H1 (cell line): ENCODE measurements at regions not wholly inside any gene's neighbourhood (a gene's known extent, or its start where the extent isn't known, plus 50 kb on each side); places are given as distances from the start of the nearest gene placed in this dataset.

ENCODE experiments used
- KDM1A ChIP-seq: fragments of 200-600, 300-600 bp; sonication (generic); IDR thresholded peaks from 2 replicates; pipeline ENCODE4 v1.7.1; 2016; ENCODE audit warnings: mild to moderate bottlenecking, low read length, borderline replicate concordance
- POLR2A ChIP-seq, 2 experiments: IDR thresholded peaks; 1 replicate in 1 of 2; 2 replicates in 1 of 2; pipeline ENCODE4 v1.6.1; 2011; ENCODE audit warnings: low read depth in 2 of 2, low read length in 2 of 2, mild to moderate bottlenecking in 2 of 2; ENCODE audit errors: control extremely low read depth in 1 of 2

DNA sequence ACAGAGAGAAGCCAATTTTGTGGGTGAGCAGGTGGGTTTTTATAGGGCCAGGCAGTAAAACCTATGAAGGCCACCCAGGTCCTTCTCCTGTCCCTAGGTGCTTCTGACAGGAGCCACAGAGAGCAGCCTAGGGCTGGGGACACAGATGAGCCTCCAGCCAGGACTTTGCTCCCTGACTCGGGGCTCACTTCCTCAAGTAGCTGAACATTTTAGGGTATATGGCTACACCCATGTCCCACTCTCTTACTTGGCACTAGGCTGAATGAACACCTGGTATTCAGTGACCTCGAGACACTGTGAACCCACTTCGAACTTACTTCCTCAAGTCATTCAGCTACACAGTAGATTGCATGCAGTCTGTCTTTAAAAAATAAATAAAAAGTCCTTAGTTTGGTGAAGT, 217.3 kb downstream of the MID1IP1 start (continued):
- TF ChIP-seq KDM1A: no peak
- no peak for TF ChIP-seq POLR2A (IDR thresholded peaks at IDR 0.05; ENCODE audit: control extremely low read depth in 1 of 2, low read depth in 2 of 2, low read length in 2 of 2)
- TF ChIP-seq, all 59 proteins: peak for 0
